ENCODE measurements at regions not wholly inside any gene's neighbourhood (a gene's known extent, or its start where the extent isn't known, plus 50 kb on each side); places are given as distances from the start of the nearest gene placed in this dataset. TPM values are rescaled to one million over a fixed set of nuclear protein-coding genes. Genes with fewer than 3 reads are reported as not detected.

GRCh38 chr4:61129971-61130370 lies 70.2 kb upstream of the ADGRL3 start:
- DNase-seq (ENCODE audit: low spot score) = no peak
- intact Hi-C loops (cut with DNase I) = no loop called here
- no peak for ATAC-seq

GRCh38 chr4:61143461-61143860 lies 56.7 kb upstream of the ADGRL3 start:
- no peak for ATAC-seq
- DNase-seq (ENCODE audit: low spot score) = no peak
- intact Hi-C loops (cut with DNase I) = no loop called here

GRCh38 chr4:61149278-61149677 lies 50.8 kb upstream of the ADGRL3 start:
- intact Hi-C loops (cut with DNase I) = no loop called here
- ATAC-seq (no peak), DNase-seq (ENCODE audit: low spot score) (no peak)

Small RNAs in the stretch of these regions (microRNA-seq; reads per million reads assigned to microRNA genes)
- not detected for gene MIR548AG1
